GM19023 (cell line): ENCODE measurements at regions not wholly inside any gene's neighbourhood (a gene's known extent, or its start where the extent isn't known, plus 50 kb on each side); places are given as distances from the start of the nearest gene placed in this dataset.

ENCODE experiments used
- ATAC-seq: cut with Tn5 transposase; IDR thresholded peaks from one replicate; pipeline ENCODE4 v1.9.1; 2021; ENCODE audit warnings: mild to moderate bottlenecking, moderate library complexity; ENCODE audit not compliant: unreplicated experiment

DNA sequence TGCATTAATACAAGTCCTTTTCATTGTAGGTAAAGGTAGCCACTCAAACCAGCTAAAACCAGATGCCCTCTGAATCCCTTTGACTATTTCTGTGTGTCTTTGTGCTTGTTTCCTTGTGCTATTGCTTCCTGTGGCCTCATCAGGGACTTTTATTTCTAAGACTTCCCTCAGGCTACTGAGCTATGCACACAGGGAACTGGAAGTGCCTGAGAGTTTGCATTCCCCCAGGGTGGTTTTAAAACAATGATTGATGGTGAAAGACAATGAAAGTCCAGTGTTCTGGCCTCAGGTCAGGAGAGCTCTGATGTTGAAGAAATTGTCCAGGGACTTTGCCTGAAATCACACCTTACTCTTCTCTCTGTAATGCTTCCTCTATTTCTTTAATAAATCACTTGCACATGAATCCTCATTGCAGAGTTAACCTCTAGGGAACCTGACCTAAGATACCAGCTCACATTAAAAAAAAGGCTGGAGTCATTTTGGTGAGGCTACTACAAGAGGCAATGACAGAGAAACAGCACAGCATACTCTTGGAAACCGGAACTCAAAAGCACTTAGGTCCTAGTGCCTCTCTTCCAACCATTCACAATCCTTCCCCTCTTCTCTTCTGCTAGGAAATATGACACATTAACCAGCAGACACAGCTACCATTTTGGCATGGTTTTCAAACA is 158.1 kb upstream of the NREP start:
- ATAC-seq, result no peak

DNA sequence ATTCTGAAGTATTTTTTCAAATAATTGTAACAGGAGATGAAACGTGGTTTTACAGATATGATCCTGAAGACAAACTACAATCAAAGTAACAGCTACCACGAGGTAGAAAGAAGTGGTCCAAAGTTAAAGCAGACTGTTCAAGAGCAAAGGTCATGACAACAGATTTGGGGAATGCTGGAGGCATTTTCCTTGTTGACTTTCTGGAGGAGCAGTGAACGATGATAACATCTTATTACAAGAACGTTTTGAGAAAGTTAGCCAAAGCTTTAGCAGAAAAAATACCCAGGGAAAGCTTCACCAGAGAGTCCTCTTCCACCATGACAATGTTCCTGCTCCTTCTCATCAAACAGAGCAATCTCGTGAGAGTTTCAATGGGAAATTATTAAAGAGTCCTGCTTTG is 145.4 kb upstream of the NREP start:
- no peak for ATAC-seq

DNA sequence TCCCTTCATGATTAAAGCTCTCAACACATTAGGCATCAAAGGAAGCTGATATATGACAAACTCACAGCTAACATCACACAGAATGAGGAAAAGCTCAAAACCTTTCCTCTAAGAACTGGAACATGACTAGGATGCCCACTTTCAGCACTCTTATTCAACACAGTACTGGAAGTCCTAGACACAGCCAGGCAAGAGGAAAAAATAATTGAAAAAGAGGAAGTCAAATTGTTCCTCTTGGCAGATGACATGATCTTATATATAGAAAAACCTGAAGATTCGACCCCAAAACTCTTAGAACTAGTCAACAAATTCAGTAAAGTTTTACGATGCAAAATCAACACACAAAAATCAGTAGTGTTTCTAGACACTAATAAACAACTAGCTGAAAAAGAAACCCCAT is 144.3 kb upstream of the NREP start:
- ATAC-seq, result no peak

DNA sequence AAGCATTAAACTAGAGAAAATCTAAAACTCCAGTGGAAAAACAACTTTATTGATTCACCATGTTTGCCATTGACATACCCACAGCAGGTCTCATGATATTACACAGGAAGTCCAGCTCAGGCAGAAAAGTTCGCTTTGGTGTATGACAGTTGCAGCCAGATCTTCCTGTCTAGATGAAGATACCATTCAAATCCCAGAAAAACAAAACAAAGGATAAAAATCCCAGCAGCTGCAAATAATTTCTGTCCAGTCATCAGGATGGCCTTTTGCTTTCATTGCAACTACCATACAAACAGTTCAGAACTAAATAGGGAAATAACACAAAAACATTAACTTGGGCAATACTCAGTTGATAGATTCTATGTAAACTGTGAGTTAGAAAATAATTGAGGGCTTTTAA is 136.0 kb upstream of the NREP start:
- ATAC-seq, result no peak

DNA sequence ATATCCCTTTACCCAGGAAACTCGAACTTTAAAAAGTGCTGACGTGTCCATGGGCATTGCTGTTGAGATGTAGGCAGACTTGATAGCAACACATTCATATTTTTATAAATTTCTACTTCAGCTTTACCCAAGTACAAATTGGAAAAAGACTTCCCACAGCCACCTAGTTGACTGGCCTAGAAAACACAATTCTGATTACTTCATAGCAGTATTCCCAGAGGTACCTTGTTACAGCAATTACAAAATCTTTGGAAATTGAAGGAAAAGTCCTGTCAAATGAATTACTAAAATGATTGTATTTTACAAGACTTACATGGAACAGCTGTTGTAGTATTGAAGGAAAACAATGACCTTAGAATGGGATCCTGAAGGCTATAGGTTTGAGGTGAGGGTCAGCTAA is 130.7 kb upstream of the NREP start:
- no peak for ATAC-seq

DNA sequence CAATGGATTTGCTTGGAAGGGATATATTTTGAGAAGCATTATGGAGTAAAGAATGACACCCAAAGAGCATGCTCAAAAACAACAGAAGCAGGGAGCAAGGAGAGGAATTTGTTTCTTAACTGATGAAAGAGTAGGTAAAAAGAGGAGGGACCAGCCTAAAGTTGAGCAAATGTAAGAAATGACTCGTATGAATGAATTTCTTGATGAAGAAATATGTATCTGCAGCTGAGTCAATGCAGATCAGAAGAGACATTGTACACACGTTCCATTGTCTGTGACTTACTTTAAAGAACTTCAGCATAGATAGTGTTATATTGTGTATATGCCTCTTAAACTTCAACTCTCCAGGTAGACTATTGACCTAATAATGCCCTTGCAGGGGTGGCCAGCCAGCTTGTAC is 112.7 kb upstream of the NREP start:
- no peak for ATAC-seq

DNA sequence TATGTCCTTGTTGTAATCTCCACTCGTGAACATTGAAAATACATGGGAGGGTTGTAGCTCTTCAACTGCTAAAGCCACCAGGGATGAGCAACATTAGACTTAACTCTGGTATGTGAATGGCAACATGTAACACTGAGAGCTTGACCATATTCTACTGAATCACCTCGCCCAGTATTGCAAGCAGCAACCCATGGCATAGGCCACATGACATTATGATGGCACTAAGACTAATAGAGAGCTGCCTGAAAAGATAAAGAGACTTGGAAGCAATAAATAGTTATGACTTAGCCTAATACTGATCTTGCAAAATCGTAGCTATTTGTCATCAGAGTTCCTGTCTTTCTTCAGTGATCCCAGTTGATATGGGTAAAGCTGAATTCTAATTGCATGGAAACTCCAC is 108.4 kb upstream of the NREP start:
- ATAC-seq, result no peak

DNA sequence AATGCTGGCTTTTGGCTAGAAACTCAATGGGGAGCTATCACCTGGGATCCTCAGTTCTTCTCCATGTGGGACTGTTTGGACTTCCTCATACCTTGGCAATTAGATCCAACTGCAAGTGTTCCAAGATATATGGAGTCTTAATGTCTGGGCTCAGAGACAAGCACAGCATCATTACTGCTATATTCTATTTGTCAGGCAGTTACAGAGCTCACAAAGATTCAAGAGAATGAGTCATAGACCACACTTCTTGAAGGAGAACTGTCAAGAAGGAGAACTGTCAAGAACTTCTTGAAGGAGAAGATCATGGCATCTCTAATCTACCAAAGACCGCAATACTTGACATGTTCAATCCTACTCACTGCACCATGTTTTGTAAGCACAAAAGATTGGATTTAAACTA is 106.8 kb upstream of the NREP start:
- ATAC-seq, result no peak

DNA sequence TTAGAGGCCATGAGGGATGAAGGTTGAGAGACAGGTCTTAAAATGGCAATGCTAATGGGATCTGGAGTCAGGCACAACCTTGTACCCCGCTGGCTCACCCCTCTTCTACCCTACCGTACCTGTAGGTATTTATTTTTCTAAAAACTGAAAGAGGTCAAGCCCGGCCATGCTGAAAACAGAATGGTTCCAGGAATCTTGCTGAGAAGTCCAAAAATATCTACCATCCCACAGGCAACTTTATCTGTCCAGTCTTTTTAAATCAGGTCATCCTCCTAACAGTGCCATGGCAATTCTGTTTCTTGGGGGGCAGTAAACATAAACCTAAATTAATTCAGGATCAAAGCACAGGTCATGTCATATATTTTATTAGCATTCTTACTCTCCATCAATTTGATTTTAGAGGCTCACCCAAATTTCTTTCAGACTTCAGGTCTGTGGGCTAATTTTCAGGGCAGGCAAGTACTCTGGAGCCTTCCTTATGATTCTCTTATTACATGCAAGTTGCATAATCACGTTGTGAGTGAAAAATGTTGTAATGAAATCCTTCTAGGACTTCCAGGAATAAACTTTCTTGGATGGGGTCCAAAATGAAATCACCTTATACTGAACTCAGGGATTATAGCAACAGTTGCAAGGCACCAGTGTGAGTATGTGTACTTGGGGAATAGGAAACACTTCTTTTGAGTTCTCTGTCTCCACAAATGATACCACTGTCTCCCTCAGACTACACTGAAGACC is 102.7 kb upstream of the NREP start:
- no peak for ATAC-seq

DNA sequence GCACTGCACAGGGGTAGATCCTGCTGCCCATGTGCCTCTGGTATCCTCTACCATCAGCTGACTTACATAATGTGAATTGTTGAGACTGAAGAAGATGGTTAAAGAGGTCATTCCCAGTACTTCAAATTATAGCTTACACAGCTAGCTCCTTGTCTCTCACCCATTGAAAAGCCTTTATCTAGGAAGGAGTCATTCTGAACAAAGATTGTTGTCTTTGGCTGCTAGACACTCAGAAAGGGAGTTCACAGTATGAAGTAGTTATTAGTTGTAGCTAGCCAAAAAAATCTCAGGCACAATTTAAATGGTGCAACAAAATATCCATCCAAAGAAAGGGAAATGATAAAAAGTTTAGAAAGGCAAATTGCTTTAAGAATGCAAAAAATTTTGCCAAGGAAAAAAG is 102.0 kb upstream of the NREP start:
- no peak for ATAC-seq

DNA sequence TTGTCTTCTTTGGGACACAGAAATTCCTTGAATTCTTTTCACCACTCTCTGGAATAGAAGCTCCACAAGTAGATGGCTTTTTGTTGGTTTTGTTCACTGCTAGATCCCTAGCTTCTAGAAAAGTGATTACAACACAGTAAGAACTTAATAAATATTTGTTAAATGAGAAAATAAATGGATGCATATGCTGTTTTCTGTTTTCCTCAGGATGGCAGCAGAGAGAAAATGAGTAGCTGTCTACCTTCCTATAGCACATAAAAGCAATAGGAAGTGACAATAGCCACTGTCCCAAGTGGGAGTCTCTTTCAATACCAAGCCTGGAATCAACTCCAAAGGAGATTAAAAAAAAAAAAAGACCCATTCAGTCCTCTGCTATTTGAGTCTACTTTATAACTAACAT is 100.6 kb upstream of the NREP start:
- ATAC-seq, result no peak

DNA sequence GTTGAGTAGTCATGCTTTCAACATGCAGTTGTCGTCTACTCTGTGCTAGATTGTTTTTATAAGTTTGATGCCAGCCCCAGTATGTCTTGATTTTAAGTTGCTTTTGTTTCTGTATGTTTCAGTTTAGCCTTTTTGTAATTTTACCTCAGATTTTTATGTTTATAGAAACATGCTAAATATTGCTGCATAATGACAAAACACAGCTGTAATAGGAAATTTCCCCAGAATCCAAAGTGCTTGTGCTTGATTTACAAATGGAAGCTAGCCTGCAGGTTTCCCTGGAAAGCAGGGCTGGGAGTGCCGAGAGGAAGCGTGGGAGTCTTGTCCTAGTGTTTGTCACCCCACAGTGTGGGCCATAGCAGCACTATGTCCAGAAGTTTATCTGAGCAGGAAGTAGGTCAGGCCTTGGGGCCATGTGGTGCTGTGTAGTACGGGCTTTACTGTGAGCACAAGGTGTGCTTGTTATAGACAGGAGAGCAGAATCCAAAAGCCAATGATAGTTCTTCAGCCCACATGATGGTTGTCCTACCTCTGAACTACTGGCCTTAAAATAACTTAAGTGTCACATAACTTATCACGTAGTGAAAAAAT is 100.0 kb upstream of the NREP start:
- ATAC-seq, result no peak

DNA sequence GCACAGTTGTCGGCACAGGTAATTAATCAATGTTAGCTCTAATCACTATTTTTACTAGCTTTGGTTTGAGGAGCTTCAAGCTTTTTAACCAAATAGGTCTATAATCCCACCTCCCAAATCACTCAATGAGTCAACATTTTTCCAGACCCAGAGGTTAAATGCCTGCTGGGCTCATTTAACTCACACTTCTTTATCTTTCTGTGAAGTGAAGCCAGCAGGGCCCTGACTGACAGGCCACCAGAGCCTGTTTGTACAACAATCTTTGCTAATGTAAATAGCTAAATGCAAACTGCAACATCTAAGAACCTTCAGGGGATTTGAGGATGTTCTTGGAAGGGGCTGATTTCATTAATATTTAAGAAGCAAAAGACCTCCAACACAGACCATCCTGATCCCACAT is 98.4 kb upstream of the NREP start:
- ATAC-seq, result no peak

DNA sequence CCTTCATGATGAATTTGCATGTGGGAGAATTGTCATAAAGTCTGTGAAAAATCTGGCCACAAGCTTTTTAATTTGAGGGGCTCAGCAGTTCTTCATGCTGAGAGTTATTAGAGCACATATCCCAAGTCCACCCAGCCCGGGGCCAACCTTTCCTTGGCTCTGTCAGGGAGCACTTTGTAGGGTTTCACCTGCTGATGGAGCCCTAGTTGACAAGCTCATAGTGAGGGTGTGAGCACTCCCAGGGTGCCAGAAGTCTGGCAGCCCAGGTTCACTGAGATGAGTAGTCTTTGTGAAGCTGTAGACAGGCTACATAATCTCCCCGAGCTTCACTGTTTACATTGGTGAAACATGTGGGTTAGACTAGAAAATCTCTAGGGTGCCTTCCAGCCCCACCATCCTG is 97.2 kb upstream of the NREP start:
- ATAC-seq, result no peak

DNA sequence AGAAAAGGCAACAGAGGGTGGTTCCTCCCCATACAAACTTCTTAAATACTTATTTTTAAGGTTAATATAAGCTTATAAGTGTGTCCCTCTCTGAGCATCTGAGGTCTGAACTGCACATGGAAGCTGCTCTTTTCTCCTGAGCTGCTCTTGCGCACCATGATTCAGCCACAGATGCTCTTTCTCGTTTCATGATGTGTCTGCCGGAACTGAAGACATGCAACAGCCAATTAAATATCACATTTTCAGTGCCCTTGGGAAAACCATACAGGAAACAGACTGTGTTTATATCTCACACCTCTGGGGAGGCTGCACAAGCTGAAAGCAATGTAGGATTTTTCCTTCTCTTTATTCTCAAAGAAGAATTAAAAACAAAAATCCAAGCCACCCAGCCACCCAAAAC is 96.8 kb upstream of the NREP start:
- no peak for ATAC-seq

DNA sequence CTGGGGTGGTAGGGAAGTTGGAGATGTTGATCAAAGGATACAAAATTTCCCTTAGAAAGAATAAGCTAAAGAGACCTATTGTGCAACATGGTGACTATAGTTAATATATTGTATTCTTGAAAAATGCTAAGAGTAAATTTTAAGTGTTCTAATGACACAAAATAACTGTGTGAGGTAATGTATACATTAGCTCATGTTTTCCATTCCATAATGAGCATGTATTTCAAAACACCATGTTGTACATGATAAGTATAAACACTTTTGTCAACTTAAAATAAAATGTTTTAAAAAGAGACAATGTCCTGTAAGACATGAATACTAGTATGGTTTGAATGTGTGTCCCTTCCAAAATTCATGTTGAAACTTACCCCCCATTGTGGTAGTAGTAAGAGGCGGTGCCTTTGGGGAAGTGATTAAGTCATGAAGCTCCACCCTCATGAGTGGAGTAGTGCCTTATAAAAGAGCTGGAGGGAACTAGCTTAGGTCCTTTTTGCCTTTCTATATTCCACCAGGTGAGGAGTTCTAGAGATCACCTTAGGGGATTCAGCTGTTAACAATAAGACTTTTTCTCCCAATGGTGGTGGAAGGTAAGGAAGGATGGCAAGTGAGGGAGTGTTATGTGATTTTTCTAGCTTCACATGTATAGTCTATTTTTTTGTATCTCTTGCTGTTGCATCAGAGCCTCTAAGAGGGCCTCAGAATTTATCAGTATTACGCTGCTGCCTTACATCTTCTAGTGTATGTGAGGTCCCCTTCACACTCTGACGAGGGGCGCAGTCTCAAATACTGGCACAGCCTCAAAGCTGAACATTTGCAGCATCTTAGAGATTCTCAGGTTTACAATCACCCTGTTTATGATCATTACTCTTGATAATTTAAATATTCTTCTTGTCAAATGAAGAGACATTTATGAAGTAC is 94.9 kb upstream of the NREP start:
- ATAC-seq, result no peak

DNA sequence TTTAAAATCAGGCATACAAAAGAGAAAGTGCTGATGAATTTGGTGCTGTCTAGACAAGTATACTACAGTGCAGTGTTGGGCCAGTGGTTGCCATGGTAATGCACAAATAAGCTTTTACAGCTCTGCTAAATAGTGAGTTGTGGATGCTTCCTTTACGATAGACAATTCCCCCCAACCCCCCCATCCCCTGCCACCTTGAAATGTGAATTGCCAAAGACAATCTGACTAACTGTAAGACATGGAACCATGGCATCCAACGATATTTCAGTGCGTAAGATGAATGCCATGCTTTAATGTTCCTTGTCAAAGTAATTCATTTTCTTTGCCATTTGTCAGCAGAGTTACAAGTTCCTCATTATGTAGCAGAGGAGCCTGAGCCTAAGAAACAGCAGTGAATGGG is 91.5 kb upstream of the NREP start:
- no peak for ATAC-seq

DNA sequence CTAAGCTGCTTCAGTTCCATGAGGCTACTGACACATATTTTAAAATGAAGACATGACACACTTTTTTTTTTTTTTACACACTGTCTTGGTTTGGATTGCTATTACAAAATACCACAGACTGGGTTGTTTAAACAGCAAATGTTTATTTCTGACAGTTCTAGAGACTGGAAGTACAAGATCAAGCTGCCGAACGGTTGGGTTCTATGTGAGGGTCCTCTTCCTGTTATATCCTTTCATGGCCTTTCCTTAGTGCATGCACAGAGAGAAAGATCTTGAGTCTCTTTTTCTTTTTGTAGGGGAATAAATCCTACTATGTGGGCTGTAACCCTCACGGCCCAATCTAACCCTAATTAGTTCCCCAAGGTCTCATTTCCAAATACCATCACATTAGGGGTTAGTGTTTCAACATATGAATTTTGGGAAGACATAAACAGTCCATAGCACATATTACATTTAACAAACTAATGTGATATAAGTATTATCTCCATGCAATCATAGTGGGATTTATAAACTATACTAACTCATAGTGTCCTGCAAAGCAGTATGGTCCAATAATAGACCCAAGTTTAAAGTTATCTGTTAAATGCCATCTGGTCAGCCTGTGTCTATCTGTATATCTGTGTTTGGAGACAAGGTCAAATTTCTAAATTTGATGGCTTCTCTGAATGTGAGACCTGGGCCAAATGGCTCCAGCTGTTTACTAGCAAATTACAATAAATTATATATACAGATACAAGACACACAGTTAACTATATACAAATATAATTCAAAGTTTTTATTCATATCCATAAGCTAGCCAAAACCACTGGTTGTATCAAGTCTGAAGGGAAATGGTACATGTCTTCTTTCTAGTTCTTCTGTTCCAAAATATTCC is 90.3 kb upstream of the NREP start:
- ATAC-seq, result no peak

DNA sequence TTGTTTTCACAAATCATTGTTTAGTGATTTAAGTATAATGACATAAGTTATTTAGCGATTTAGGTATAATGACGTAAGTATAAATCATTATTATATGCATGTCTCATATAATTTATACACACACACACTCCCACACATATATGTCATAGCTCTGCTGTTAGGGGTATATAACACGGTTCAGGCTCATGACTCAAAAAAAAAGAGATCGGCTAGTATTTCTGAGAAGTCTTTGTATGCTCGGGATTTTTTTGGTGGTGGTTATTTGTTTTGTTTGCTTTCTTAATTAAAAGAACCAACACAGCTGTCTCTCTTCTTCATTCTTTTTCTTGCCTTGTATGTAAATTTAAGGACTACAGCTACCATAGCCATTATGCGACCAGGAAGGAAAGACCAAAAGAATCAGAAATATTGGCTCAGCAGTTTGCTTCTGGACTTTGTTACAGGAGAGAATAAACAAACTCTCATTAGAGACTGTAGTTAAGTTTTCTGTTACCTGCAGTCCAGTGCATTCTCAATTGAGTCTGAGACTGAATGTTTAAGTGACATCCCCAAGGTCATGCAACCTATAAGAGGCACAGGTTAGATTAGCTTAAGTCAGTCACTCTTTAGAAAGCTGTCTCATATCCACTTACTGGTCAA is 83.2 kb upstream of the NREP start:
- no peak for ATAC-seq

DNA sequence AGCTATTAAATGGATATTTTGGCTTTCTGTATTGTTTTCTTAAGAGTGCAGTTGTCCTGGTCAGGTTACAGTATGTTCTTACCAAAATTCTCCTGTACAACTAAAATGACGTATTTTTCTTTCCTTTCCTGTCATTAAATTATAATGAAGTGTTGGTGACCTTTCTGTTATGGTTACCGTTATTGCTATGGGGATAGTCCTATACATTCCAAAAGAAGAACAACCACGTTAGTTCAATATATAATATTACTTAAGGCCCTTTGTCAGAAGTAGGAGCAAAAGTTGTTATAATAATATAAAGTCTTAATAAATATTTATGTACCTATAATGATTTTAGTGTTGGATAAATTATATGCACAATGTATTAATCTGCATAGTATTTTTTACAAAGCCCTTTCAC is 82.4 kb upstream of the NREP start:
- ATAC-seq, result no peak
